HEK293T (cell line): ENCODE measurements at regions not wholly inside any gene's neighbourhood (a gene's known extent, or its start where the extent isn't known, plus 50 kb on each side); places are given as distances from the start of the nearest gene placed in this dataset.
"Not testable (repeated sequence)": the region's sequence is repeated elsewhere in the genome, so short reads cannot be mapped to it uniquely, and the experiment has no call there.

ENCODE experiments used
- CTCF ChIA-PET: fragments of 350-600 bp; formaldehyde crosslinking; extraction: SDS; loops from one replicate; lab custom pipeline; 2021; ENCODE audit warnings: antibody characterized with exemption, inconsistent platforms; lab: Yijun Ruan, JAX
- POLR2A ChIA-PET: fragments of 350-600 bp; formaldehyde crosslinking; extraction: SDS; loops from one replicate; lab custom pipeline; 2020; ENCODE audit warnings: antibody characterized with exemption, inconsistent platforms; lab: Yijun Ruan, JAX
- DNase-seq: peaks from one replicate; pipeline ENCODE4 v3.0.0; 2012; ENCODE audit warnings: mixed read lengths; ENCODE audit errors: extremely low spot score
- ARNT ChIP-seq: fragments of 450-650 bp; IDR thresholded peaks from 2 replicates; pipeline ENCODE4 v1.6.1; 2017; ENCODE audit warnings: mild to moderate bottlenecking
- BHLHE40 ChIP-seq: fragments of 450-650 bp; IDR thresholded peaks from 2 replicates; pipeline ENCODE4 v1.6.1; 2016; ENCODE audit warnings: mild to moderate bottlenecking, moderate library complexity, borderline replicate concordance
- CTBP1 ChIP-seq: fragments of 450-650 bp; IDR thresholded peaks from 2 replicates; pipeline ENCODE4 v1.6.1; 2016; ENCODE audit warnings: borderline replicate concordance
- ELF4 ChIP-seq: fragments of 450-650 bp; IDR thresholded peaks from 2 replicates; pipeline ENCODE4 v1.6.1; 2017; ENCODE audit warnings: antibody characterized with exemption
- FOXA1 ChIP-seq: fragments of 450-650 bp; IDR thresholded peaks from 2 replicates; pipeline ENCODE4 v1.6.1; 2016; ENCODE audit warnings: mild to moderate bottlenecking
- FOXK2 ChIP-seq: fragments of 450-650 bp; IDR thresholded peaks from 2 replicates; pipeline ENCODE4 v1.6.1; 2016; ENCODE audit warnings: mild to moderate bottlenecking
- FOXM1 ChIP-seq: fragments of 450-650 bp; IDR thresholded peaks from 2 replicates; pipeline ENCODE4 v1.6.1; 2017; ENCODE audit warnings: mild to moderate bottlenecking, borderline replicate concordance
- HDGF ChIP-seq: fragments of 450-650 bp; IDR thresholded peaks from 2 replicates; pipeline ENCODE4 v1.6.1; 2017; ENCODE audit warnings: antibody characterized with exemption, borderline replicate concordance
- L3MBTL2 ChIP-seq: fragments of 450-650 bp; conservative IDR thresholded peaks from 2 replicates; pipeline ENCODE4 v1.6.1; 2016; ENCODE audit warnings: mild to moderate bottlenecking
- LEF1 ChIP-seq: fragments of 450-650 bp; IDR thresholded peaks from 2 replicates; pipeline ENCODE4 v1.6.1; 2017; ENCODE audit warnings: mild to moderate bottlenecking, borderline replicate concordance
- NFRKB ChIP-seq: fragments of 450-650 bp; IDR thresholded peaks from 2 replicates; pipeline ENCODE4 v1.6.1; 2016; ENCODE audit warnings: mild to moderate bottlenecking, moderate library complexity
- SP1 ChIP-seq: fragments of 450-650 bp; IDR thresholded peaks from 2 replicates; pipeline ENCODE4 v1.6.1; 2017
- SUZ12 ChIP-seq: fragments of 450-650 bp; IDR thresholded peaks from 2 replicates; pipeline ENCODE4 v1.6.1; 2016; ENCODE audit warnings: mild to moderate bottlenecking
- TARDBP ChIP-seq: fragments of 450-650 bp; IDR thresholded peaks from 2 replicates; pipeline ENCODE4 v1.6.1; 2016
- ZNF384 ChIP-seq: fragments of 450-650 bp; IDR thresholded peaks from 2 replicates; pipeline ENCODE4 v1.6.1; 2016
- TF ChIP-seq, protein P1 (sequence below): fragments of 450-650 bp; IDR thresholded peaks from 2 replicates; pipeline ENCODE4 v1.6.1; 2016

DNA sequence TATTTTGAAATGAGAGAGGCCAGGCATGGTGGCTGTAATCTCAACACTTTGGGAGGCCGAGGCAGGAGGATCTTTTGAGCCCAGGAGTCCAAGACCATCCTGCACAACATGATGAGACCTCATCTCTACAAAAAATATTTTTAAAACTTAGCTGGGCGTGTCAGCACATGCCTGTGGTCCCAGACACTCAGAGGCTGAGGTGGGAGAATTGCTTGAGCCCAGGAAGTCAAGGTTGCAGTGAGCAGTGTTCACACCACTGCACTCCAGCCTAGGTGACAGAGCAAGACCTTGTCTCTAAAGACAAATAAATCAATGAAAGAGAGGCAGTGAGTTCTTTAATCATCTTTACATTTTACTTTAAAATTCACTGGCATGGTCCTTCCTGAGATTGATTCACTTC lies 124.5 kb downstream of the DUSP6 start:
- DNase-seq, result no peak
- ChIA-PET POLR2A (no interaction called here), CTCF (no interaction called here)
- no peak for TF ChIP-seq SP1
- TF ChIP-seq ZNF384, result no peak
- TF ChIP-seq, protein P1, sequence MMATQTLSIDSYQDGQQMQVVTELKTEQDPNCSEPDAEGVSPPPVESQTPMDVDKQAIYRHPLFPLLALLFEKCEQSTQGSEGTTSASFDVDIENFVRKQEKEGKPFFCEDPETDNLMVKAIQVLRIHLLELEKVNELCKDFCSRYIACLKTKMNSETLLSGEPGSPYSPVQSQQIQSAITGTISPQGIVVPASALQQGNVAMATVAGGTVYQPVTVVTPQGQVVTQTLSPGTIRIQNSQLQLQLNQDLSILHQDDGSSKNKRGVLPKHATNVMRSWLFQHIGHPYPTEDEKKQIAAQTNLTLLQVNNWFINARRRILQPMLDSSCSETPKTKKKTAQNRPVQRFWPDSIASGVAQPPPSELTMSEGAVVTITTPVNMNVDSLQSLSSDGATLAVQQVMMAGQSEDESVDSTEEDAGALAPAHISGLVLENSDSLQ, result no peak
- TF ChIP-seq FOXM1, result no peak
- no peak for TF ChIP-seq LEF1
- no peak for TF ChIP-seq ARNT
- no peak for TF ChIP-seq BHLHE40
- no peak for TF ChIP-seq HDGF
- TF ChIP-seq ELF4, result no peak
- TF ChIP-seq FOXK2, result no peak

DNA sequence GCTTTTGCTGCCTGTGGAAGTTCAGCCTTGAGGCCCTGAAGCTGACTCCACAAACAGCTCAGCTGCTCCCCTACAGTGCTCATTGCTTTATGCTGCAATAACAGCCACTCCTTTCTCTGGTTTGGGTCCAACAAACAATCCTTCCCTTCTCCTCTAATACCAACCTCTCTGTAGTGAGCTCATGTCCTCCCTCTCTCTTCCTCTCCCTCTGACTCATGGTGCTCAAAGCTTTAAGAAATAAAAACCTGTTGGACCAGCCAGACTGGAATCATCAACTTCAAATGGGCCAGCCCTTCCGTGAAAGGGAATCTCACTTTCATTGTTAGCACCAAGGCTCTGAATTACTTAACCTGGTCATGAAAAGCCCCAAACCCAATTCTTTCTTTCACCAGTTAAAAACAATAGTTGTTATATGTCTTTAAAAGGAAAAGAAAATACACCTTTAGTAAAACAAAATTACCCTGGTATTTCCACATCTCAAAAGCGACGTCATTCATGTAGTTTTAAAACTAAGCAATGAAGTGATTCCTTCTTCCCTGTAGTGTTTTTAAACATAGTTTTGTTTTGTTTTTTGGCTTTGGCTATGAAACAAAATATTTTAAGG lies 126.4 kb downstream of the DUSP6 start:
- POLR2A ChIA-PET, result no interaction called here

DNA sequence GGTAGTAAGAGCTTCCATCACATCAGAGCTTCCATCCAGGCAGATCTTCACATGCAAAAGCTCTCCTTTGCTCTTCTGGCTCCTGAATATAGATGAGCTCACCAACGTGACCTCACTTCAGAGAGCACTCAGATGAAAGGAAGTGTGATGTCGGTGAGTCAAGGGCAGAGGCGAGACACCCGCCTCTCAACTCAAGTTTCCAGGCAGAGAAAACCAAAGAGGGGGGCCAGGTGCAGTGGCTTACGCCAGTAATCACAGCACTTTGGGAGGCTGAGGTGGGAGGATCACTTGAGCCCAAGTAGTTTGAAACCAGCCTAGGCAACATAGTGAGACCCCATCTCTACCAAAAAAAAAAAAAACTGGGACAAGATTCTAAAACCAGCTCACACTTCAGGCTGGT lies 126.9 kb downstream of the DUSP6 start:
- TF ChIP-seq TARDBP, result no peak
- no peak for TF ChIP-seq HDGF
- no peak for TF ChIP-seq SP1
- no peak for TF ChIP-seq FOXA1
- no peak for TF ChIP-seq CTBP1
- TF ChIP-seq BHLHE40, result no peak
- ChIA-PET POLR2A (no interaction called here), CTCF (no interaction called here)
- no peak for DNase-seq

More for the DNA sequence above, 126.4 kb downstream of the DUSP6 start:
- DNase-seq, result no peak
- CTCF ChIA-PET, result no interaction called here
- TF ChIP-seq SUZ12 (no peak), CTBP1 (no peak), LEF1 (no peak), HDGF (no peak), ARNT (no peak), FOXK2 (no peak)
- TF ChIP-seq, protein P1, result no peak

DNA sequence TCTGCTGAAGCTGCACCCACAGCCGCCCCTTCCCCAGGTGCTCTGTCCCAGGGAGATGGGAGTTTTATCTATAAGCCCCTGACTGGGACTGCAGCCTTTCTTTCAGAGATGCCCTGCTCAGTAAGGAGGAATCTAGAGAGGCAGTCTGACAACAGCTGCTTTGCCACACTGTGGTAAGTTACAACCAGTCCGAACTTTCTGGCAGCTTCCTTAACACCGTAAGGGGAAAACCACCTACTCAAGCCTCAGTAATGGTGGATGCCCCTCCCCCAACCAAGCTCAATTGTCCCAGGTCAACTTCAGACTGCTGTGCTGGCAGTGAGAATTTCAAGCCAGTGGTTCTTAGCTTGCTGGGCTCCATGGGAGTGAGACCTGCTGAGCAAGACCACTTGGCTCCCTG lies 129.7 kb downstream of the DUSP6 start:
- DNase-seq, POLR2A ChIA-PET: not testable (repeated sequence)

GRCh38 chr12:89217472-89217871 lies 134.8 kb downstream of the DUSP6 start:
- ChIA-PET POLR2A (no interaction called here), CTCF (no interaction called here)
- TF ChIP-seq FOXK2, result no peak
- TF ChIP-seq ARNT, result no peak
- TF ChIP-seq SP1, result no peak
- TF ChIP-seq L3MBTL2, result no peak
- TF ChIP-seq HDGF, result no peak
- no peak for TF ChIP-seq LEF1
- no peak for TF ChIP-seq FOXM1
- TF ChIP-seq FOXA1, result no peak
- TF ChIP-seq TARDBP, result no peak
- no peak for TF ChIP-seq ELF4
- TF ChIP-seq BHLHE40, result no peak
- no peak for DNase-seq

More for the DNA sequence above, 129.7 kb downstream of the DUSP6 start:
- CTCF ChIA-PET, result not testable (repeated sequence)

DNA sequence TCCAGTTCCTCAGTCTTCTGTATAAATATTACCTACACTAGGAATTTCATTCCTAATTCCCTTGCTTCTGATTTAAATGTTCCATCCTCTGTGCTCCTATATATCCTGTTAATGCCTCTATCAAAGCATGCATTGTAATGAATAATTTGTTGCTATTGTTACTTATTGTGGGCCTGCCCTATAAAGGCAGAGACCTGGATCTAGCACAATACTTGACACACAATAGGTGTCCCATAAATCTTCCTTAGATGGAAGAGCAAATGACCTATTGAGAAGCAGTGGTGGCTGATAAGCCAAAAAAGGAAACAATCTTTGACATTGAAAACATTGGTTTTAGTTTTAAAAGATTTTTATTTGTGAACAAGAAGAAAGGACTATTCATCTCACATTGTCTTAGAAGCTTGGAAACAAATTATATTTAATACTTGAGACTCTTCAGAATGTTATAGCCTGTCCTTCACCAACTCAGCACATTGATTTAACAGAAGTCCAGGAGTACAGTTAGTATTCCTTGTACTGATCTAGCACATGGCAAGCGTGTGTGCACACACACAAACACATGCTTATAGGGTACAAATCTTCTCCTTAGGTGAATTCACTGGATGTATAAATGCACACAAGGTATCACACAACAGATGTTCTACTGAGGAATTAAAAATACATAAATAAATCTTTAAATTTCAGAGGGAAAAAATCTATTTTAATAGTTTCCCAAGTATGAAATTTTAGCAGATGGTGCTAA lies 135.9 kb downstream of the DUSP6 start:
- ChIA-PET POLR2A (no interaction called here), CTCF (no interaction called here)
- no peak for DNase-seq
- no peak for TF ChIP-seq ARNT
- TF ChIP-seq LEF1, result no peak
- TF ChIP-seq FOXM1, result no peak
- TF ChIP-seq SP1, result no peak
- no peak for TF ChIP-seq BHLHE40
- TF ChIP-seq HDGF, result no peak
- TF ChIP-seq, protein P1, result no peak
- TF ChIP-seq SUZ12, result no peak
- TF ChIP-seq CTBP1, result no peak

GRCh38 chr12:89215196-89215595 lies 137.1 kb downstream of the DUSP6 start:
- ChIA-PET POLR2A (no interaction called here), CTCF (interaction anchor here (0.6 kb wide), 1 partner anchor 897 kb away, joined by 3 read pairs; no protein-coding TSS in a partner anchor)
- TF ChIP-seq L3MBTL2 (no peak), ZNF384 (no peak), SP1 (no peak), FOXK2 (no peak), HDGF (no peak), NFRKB (no peak), ELF4 (no peak), LEF1 (no peak), CTBP1 (no peak), ARNT (no peak), TARDBP (no peak), FOXA1 (no peak), SUZ12 (no peak), BHLHE40 (no peak), FOXM1 (no peak)
- TF ChIP-seq, protein P1, result no peak
- DNase-seq, result no peak
